ENCODE measurements at regions not wholly inside any gene's neighbourhood (a gene's known extent, or its start where the extent isn't known, plus 50 kb on each side); places are given as distances from the start of the nearest gene placed in this dataset.

DNA sequence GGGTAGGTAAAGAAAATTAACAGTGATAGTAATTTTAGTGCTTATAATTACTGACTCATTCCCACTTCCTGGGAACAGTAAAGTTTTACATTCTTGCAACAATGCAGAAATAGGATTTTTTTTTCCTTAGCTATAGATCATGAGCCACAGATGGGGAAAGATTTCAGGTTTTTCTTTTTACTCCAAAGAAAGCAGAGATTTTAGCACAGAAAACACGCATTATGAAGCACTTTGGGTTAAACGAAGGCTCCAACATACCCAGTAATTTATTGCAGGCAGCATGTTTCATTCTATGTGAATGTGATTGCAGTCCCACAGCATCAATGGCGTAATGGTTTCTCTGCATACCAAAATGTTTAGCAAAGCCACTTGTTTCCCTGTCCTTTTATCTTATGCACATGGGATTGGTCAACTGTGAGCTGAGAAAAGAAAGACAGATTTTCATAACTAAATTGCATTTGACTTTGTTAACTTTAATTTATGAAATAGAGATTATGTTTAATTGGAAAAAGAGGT, 124.6 kb upstream of the E2F7 start:
- DNase-seq, result no peak

- no peak for DNase-seq
Observed at GRCh38 chr12:77189458-77189857, 124.1 kb upstream of the E2F7 start.

DNA sequence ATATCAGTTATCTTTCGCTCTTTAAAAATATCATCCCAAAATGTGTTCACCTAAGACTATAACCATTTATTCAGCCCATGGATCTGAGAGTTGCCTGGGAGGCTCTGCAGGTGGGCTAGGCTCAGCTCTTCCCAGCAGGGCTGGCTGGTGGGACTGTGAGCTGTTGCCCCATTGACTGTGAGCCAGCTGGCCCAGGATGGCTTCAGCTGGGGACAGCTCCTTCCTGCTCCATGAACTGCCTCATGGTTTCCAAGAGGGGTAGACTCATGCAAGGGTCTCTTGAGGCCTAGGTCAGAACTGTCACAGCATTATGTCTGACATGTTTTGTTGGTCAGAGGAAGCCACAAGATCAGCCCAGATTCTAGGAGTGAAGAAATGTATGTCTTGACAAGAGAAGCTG, 114.1 kb upstream of the E2F7 start:
- no peak for DNase-seq

GRCh38 chr12:77167801-77168200, 102.4 kb upstream of the E2F7 start:
- no peak for DNase-seq

DNA sequence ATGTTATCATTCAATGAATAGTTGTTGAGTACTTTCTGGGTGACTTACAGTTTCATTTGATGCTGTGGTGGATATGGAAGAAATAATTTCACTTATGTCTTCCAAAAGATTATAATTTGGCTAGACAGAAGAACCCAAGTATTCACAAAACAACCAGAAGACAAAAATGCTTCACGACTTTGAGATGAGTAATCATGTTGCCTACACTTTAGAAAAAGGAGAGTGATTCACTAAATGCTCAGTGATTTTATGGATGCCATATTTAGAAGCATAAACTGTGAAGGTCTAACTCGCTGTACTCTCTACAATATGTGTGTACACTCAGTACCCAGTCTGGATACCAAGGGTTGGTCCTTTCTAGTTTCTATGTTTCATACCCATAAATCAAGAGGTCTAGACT, 101.3 kb upstream of the E2F7 start:
- DNase-seq, result no peak

- DNase-seq, result no peak
Observed at GRCh38 chr12:77163074-77164038, 98.0 kb upstream of the E2F7 start.

DNA sequence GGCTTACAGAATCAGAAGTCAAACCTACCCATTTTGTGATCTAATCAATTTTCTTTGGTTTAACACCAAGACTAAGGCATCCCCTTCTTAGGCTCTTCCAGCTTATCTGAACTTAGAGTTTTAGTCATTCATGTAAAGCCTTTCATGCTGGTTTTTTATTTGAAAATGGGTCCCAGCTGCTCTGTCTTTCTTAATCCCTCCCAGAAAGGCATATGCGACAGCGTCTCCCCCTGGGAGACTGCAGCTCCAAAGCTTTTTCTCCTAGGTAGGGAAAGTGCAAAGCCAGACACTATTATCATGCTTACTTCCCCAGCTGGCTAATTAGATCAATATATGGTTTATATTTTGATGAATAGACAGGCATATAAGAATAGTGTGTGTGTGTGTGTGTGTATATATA, 96.6 kb upstream of the E2F7 start:
- no peak for DNase-seq

- DNase-seq, result no peak
Observed at GRCh38 chr12:77160931-77161330, 95.6 kb upstream of the E2F7 start.

GRCh38 chr12:77153706-77154105, 88.3 kb upstream of the E2F7 start:
- DNase-seq, result no peak

GRCh38 chr12:77152623-77153193, 87.3 kb upstream of the E2F7 start:
- no peak for DNase-seq

- no peak for DNase-seq
Observed at GRCh38 chr12:77151030-77151429, 85.7 kb upstream of the E2F7 start.

- DNase-seq, result no peak
Observed at GRCh38 chr12:77133566-77133965, 68.2 kb upstream of the E2F7 start.

- no peak for DNase-seq
Observed at GRCh38 chr12:77131977-77132490, 66.7 kb upstream of the E2F7 start.

DNA sequence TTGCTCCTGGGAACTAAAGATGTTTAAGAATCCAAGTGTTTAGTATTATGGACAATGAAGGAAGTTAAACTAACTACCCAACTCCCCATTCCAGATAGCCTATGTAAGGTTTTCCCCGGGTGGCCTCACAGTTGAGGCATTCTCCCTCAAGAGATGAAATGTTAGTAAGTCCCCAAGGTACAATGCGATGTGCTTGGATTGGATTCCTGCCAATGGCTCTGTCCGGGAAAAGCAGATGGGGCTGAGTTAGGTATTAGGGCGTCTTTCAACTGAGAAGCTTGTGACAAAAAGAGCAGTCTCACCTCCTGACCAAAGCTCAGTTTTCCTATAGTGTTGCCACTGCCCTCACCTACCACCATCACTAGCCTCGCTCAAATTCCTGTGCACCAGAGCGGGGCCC, 64.8 kb upstream of the E2F7 start:
- DNase-seq, result no peak

DNA sequence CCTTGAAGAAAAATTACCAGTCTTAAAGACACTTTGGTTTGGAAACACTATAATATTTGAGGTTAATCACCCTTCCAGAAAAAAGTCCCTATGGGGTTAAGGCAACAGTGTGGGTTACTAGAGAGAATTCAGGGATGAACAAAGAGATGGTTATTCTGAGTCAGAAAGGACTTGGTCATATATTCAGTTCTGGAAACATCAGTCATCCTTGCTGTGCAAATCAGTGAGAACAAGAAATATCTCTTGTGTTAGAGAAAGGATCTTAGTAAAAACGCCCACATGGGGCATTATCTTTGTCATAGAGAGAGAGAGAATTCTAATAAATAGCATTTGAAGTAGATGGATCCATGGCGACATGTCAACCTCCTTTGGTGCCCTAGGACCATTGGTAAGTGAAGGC, 59.4 kb upstream of the E2F7 start:
- no peak for DNase-seq

GRCh38 chr12:77122661-77123060, 57.3 kb upstream of the E2F7 start:
- no peak for DNase-seq

DNA sequence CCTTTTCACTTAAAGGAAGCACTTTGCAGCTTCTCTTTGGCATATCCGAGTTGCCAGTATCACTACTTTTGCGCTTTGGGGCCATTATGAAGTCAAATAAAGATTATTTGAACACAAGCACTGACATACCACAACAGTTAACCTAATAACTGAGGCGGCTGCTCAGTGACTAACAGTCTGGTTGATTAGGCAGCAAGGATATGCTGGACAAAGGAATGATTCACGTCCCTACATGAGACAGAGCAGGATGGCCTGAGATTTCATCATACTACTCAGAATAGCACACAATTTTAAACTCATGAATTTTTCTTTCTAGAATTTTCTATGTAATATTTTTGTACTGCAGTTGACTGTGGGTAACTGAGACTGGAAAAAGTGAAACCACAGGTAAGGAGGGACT, 56.9 kb upstream of the E2F7 start:
- no peak for DNase-seq

DNA sequence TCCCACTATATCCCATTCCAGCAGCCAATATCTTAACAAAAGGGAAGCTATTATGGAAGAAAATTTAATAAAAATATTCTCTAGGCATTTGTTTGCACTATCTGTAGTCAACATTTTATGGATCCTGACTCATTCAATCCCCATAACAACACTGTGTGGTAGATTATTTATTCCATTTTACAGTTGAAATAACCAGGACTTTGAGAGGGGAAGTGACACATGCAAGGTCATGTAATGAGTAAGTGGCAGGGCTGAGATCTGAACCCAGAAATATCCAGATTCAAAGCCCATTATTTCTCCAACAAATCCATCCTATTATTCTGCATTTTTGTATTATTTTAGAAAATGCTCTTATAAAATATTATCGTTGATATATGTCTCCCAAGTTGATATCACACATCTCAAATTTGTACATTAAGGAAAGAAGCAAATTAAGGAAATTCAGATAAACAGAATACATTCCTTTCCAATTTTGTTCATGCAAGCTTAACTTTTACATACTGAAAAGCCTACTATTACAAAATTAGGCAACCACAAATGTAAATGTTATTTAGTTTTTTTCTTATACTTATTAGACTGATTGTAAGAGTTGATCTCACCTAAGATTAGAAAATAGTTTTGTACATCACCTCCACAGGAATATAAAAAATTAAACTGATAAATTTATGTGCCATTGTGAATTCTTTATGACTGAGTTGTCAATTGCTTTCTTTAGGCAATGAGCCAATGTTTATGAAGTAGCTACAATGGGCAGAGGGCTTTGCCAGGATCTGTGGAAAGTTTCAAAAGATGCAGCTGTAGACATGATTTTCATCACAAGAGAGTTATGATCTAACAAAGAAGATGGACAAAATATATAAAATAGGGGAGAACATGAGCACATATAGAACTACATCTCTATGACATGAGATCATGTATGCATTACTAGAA, 55.1 kb upstream of the E2F7 start:
- DNase-seq, result no peak

GRCh38 chr12:77118696-77119095, 53.3 kb upstream of the E2F7 start:
- DNase-seq, result no peak

GRCh38 chr12:77116277-77116676, 50.9 kb upstream of the E2F7 start:
- DNase-seq, result no peak

- DNase-seq, result no peak
Observed at GRCh38 chr12:77115471-77115870, 50.1 kb upstream of the E2F7 start.
